CD4-positive, CD25-positive, alpha-beta regulatory T cell (primary cell): ENCODE measurements at regions not wholly inside any gene's neighbourhood (a gene's known extent, or its start where the extent isn't known, plus 50 kb on each side); places are given as distances from the start of the nearest gene placed in this dataset.

Experiments
- ATAC-seq, 2 donors: fragments of 150-1000 bp; cut with Tn5 transposase; one replicate each; pipeline ENCODE4 v1.10.0; 2021; ENCODE audit warnings: low read depth in 2 of 2, moderate number of reproducible peaks in 2 of 2, moderate library complexity in 1 of 2
- DNase-seq, 3 donors: peaks; one replicate each; pipeline versions ENCODE4 v3.0.0 to v3.0.0-alpha.2; 2012 to 2022; ENCODE audit warnings: mixed read lengths in 1 of 3
- H3K27ac ChIP-seq: one replicate; pipeline ENCODE4 v1.7.0; 2013; ENCODE audit warnings: mild to moderate bottlenecking, low read length; ENCODE audit not compliant: insufficient read depth, poor library complexity, severe bottlenecking
- H3K27me3 ChIP-seq: one replicate; pipeline ENCODE4 v1.7.0; 2013; ENCODE audit warnings: low read length; ENCODE audit not compliant: control insufficient read depth, insufficient read depth
- H3K36me3 ChIP-seq: one replicate; pipeline ENCODE4 v1.7.0; 2013; ENCODE audit warnings: mild to moderate bottlenecking, low read length, moderate library complexity; ENCODE audit not compliant: control insufficient read depth, insufficient read depth
- H3K4me1 ChIP-seq: 2 replicates; pipeline ENCODE4 v1.7.0; 2013; ENCODE audit warnings: mild to moderate bottlenecking, low read length; ENCODE audit not compliant: insufficient read depth, control insufficient read depth, poor library complexity, severe bottlenecking
- H3K4me3 ChIP-seq: one replicate; pipeline ENCODE4 v1.7.0; 2013; ENCODE audit warnings: low read depth, mild to moderate bottlenecking, low read length, moderate library complexity
- H3K9me3 ChIP-seq, 2 experiments: 1 replicate in 1 of 2; 2 replicates in 1 of 2; pipeline ENCODE4 v1.7.0; 2013; ENCODE audit warnings: low read length in 2 of 2, mild to moderate bottlenecking in 1 of 2, moderate library complexity in 1 of 2; ENCODE audit not compliant: control insufficient read depth in 2 of 2
- H3K27ac Mint-ChIP-seq, 3 donors: one replicate each; pipeline ENCODE4 v1.8.0; 2020 to 2022; ENCODE audit warnings: mild to moderate bottlenecking in 3 of 3, mixed read lengths in 3 of 3, moderate library complexity in 2 of 3
- H3K27me3 Mint-ChIP-seq: one replicate; pipeline ENCODE4 v1.8.0; 2022; ENCODE audit warnings: mild to moderate bottlenecking, mixed read lengths
- H3K36me3 Mint-ChIP-seq: one replicate; pipeline ENCODE4 v1.8.0; 2020; ENCODE audit warnings: mixed read lengths
- H3K4me1 Mint-ChIP-seq, 4 donors: one replicate each; pipeline ENCODE4 v1.8.0; 2020 to 2022; ENCODE audit warnings: mixed read lengths in 4 of 4, mild to moderate bottlenecking in 1 of 4
- H3K4me3 Mint-ChIP-seq, 4 donors: one replicate each; pipeline ENCODE4 v1.8.0; 2020 to 2022; ENCODE audit warnings: mild to moderate bottlenecking in 4 of 4, mixed read lengths in 4 of 4, moderate library complexity in 3 of 4
- H3K9me3 Mint-ChIP-seq, 7 donors: one replicate each; pipeline ENCODE4 v1.8.0; 2020 to 2022; ENCODE audit warnings: mixed read lengths in 7 of 7, mild to moderate bottlenecking in 3 of 7, moderate library complexity in 2 of 7

DNA sequence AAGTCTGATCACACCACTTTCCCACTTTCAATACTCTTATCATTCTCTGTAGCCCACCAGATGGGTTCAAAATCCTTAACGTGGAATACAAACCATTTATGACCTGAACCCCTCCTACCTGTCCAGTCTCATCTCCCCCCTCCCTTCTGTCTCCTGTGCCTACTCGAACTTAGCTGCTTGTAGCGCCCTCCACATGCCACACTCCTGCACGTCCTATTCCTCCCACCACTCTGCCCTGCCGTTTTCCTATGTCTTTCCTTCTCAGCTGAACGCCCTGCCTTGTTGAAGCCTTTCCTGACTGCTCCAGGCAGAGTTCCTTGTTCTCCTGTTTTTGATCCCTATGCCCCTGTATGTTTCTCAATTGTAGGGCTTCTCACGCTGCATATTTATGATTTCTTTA lies 390.1 kb downstream of the HRH4 start:
- H3K27me3 ChIP-seq = no peaks in the 10 kb centered on the region
- H3K27ac ChIP-seq = no peak overlapping the region
- no peaks in the 10 kb centered on the region for H3K4me1 ChIP-seq
- DNase-seq = no peak
- Mint-ChIP-seq H3K27me3 (peaks cover 7% of the 10 kb centered on the region), H3K27ac (no peak overlapping the region), H3K4me1 (no peaks in the 10 kb centered on the region), H3K36me3 (no peaks in the 10 kb centered on the region), H3K4me3 (no peak overlapping the region), H3K9me3 (peaks cover 0 to 5% (median 1%) of the 10 kb centered on the region in 7 donors)
- no peak overlapping the region for H3K4me3 ChIP-seq
- H3K36me3 ChIP-seq = no peaks in the 10 kb centered on the region
- no peak for ATAC-seq
- H3K9me3 ChIP-seq = no peaks in the 10 kb centered on the region

DNA sequence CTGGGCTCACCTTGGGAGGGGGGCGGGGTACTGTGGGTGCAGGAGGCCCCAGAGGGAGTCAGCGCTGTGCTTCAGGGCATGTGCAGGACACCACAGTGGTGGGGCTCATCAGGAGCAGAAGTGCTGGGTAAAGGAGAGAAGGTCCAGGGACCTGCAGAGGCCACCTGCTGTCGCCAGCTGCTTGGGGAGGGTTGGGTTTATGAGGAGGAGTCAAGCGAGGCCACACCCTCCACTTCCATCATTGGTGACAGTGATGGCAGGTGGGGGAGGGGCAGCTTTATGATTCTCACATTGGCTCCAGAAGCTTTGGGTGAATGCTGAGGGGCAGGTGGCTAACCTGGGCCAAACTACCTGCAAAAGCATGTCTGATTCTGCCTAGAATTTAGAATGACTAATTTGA lies 392.6 kb downstream of the HRH4 start:
- no peak overlapping the region for H3K4me3 Mint-ChIP-seq
- peaks cover 7% of the 10 kb centered on the region for H3K27me3 Mint-ChIP-seq
- no peaks in the 10 kb centered on the region for H3K4me1 Mint-ChIP-seq
- no peaks in the 10 kb centered on the region for H3K36me3 ChIP-seq
- H3K27ac Mint-ChIP-seq = no peak overlapping the region
- no peaks in the 10 kb centered on the region for H3K4me1 ChIP-seq
- no peak overlapping the region for H3K4me3 ChIP-seq
- ATAC-seq (no peak), DNase-seq (no peak)
- H3K9me3 Mint-ChIP-seq = peaks cover 0 to 5% (median 0%) of the 10 kb centered on the region in 7 donors
- H3K27ac ChIP-seq = no peak overlapping the region
- no peaks in the 10 kb centered on the region for H3K9me3 ChIP-seq
- no peaks in the 10 kb centered on the region for H3K27me3 ChIP-seq
- H3K36me3 Mint-ChIP-seq = no peaks in the 10 kb centered on the region

DNA sequence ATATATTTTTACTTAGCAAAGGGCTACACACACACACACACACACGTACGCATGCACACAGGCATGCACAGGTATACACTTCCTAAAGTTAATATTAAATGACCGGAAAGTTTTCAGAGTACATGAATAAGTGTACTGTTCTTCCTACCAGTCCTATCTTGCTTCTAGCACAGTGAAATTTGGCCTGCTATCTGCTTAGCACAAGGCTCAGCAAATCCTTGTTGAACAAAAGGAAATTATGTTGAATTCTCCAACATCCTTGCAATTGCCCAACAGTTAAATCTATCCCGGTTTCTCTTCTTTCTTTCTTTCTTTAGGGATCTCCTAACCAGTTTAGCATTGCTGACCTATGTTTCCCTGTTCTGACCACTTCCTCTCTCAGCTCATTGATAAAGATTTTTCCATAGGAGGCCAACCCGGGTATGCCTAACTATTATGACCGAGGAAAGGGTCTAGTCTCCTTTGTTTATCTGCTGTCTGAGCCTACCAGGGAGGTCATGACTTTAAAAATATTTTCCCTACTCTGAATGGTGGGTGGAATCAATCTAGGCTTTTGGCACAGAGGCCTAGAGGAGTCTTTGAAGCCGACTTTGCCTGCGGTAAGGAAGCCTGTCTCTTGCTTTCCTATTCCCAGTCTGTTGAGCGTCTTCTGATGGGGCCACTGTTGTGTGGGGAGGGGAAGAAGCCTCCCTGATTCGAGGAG lies 400.7 kb downstream of the HRH4 start:
- Mint-ChIP-seq H3K4me1 (peaks cover 0 to 6% (median 0%) of the 10 kb centered on the region in 4 donors), H3K36me3 (no peaks in the 10 kb centered on the region), H3K27me3 (no peaks in the 10 kb centered on the region), H3K4me3 (no peak overlapping the region), H3K27ac (no peak overlapping the region), H3K9me3 (peaks cover 0 to 2% (median 0%) of the 10 kb centered on the region in 7 donors)
- Histone ChIP-seq H3K27ac (no peak overlapping the region), H3K27me3 (no peaks in the 10 kb centered on the region), H3K4me3 (no peak overlapping the region), H3K4me1 (no peaks in the 10 kb centered on the region), H3K9me3 (no peaks in the 10 kb centered on the region), H3K36me3 (no peaks in the 10 kb centered on the region)
- DNase-seq = no peak
- no peak for ATAC-seq

DNA sequence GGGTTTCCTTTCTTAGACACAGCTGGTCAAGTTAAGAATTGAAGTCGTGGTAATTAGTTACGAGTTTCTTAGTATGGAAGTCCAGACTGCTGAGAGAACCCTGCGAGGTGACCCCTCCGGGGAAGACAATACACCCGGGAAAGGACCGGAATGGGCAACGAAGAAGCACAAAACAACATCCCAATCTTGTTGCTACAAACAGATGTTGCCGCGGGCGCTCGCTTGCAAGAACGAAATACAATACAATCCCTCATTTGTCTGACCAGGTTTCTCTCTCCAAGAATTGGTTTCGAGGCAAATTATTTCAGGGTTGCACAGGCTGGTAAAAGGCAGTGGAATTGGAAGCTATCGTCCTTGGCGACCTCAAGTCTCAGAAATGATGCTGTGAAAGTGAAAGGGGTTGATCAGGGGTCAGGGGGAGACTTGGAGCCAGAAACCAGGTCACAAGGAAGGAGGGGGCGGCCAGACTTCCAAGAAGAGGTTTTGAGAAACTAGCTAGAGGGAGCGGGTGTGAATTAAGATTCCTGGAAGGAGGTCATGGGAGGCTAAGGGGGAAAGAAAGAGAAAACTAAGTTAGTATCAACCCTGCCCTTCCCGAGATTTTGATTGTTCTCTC lies 401.9 kb downstream of the HRH4 start:
- H3K4me3 Mint-ChIP-seq = no peak overlapping the region
- H3K9me3 Mint-ChIP-seq = peaks cover 0 to 2% (median 0%) of the 10 kb centered on the region in 7 donors
- no peaks in the 10 kb centered on the region for H3K27me3 Mint-ChIP-seq
- no peaks in the 10 kb centered on the region for H3K27me3 ChIP-seq
- H3K36me3 Mint-ChIP-seq = no peaks in the 10 kb centered on the region
- ATAC-seq = no peak
- no peak overlapping the region for H3K27ac Mint-ChIP-seq
- H3K36me3 ChIP-seq = no peaks in the 10 kb centered on the region
- H3K4me1 Mint-ChIP-seq = peaks cover 0 to 6% (median 0%) of the 10 kb centered on the region in 4 donors
- no peak for DNase-seq
- no peaks in the 10 kb centered on the region for H3K4me1 ChIP-seq
- no peaks in the 10 kb centered on the region for H3K9me3 ChIP-seq
- no peak overlapping the region for H3K4me3 ChIP-seq
- no peak overlapping the region for H3K27ac ChIP-seq

DNA sequence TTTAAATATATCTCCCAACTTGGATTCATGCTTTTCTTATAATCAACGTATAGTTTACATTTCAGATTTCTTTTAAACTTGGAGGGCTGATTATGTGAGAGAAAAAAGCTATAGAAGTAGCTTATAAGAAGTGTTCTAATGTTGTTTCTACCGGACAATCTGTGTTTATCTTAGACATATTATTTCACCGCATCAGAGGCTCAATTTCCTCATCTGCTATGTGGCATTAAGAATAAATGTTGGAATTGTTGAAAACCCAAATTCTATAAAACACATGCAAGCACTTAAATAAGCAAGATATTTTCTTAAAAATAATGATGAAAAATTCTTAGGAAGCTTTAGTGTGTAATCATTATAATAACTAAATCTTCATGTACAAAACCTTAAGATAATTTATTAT lies 407.9 kb downstream of the HRH4 start:
- Mint-ChIP-seq H3K27me3 (no peaks in the 10 kb centered on the region), H3K36me3 (no peaks in the 10 kb centered on the region), H3K4me3 (no peak overlapping the region), H3K4me1 (peaks cover 0 to 6% (median 0%) of the 10 kb centered on the region in 4 donors), H3K27ac (no peak overlapping the region), H3K9me3 (peaks cover 0 to 4% (median 0%) of the 10 kb centered on the region in 7 donors)
- H3K36me3 ChIP-seq = no peaks in the 10 kb centered on the region
- no peaks in the 10 kb centered on the region for H3K27me3 ChIP-seq
- H3K27ac ChIP-seq = no peak overlapping the region
- no peaks in the 10 kb centered on the region for H3K4me1 ChIP-seq
- H3K4me3 ChIP-seq = no peak overlapping the region
- no peak for DNase-seq
- no peaks in the 10 kb centered on the region for H3K9me3 ChIP-seq
- ATAC-seq = no peak

DNA sequence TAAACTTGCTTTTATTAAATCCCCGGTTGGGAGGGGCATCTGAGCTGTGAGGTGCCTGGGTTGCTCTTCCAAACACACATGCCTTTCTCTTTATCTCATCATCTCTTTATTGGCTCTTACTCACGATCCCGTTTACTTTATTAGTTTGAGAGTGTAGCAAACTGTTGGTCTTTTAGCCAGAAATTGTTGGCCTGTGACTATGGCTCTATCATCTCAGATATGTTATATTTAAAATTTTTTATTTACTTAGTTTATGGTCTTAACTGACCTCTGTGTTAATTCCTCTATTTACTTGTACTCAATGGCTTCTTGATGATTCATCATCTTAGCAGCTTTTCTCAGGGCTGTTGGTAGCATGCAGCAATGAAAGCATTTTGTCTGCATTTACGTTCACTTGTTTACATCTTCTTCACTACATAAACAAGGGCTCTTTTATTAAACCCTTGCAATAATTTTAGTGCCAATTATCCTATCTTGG lies 408.4 kb downstream of the HRH4 start:
- Histone ChIP-seq H3K36me3 (no peaks in the 10 kb centered on the region), H3K4me1 (no peaks in the 10 kb centered on the region), H3K27me3 (no peaks in the 10 kb centered on the region), H3K4me3 (no peak overlapping the region), H3K27ac (no peak overlapping the region), H3K9me3 (no peaks in the 10 kb centered on the region)
- H3K9me3 Mint-ChIP-seq = peaks cover 0 to 4% (median 0%) of the 10 kb centered on the region in 7 donors
- DNase-seq (no peak), ATAC-seq (no peak)
- peaks cover 0 to 6% (median 0%) of the 10 kb centered on the region in 4 donors for H3K4me1 Mint-ChIP-seq
- H3K27ac Mint-ChIP-seq = no peak overlapping the region
- H3K36me3 Mint-ChIP-seq = no peaks in the 10 kb centered on the region
- no peak overlapping the region for H3K4me3 Mint-ChIP-seq
- no peaks in the 10 kb centered on the region for H3K27me3 Mint-ChIP-seq

DNA sequence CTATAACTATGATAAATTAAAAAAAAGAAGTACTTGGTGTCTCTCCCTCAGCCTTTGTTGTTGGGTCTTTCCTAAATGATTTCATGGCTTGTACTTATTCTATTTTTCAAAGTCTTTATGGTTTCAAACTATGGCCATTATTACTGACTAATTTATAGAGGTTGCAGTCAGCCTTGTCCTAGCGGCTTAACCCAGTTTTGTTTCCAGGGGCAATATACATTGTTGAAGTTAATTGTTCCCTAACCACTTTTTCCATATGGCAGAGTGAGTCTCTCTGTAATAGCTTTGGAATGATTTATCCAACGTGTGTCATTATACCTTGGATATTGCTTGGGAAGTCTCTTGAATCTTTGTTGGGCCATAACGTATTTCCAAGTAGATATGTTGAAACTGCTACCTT lies 408.8 kb downstream of the HRH4 start:
- H3K4me1 Mint-ChIP-seq = peaks cover 0 to 6% (median 0%) of the 10 kb centered on the region in 4 donors
- H3K36me3 Mint-ChIP-seq = no peaks in the 10 kb centered on the region
- H3K27ac ChIP-seq = no peak overlapping the region
- no peaks in the 10 kb centered on the region for H3K36me3 ChIP-seq
- H3K27me3 Mint-ChIP-seq = no peaks in the 10 kb centered on the region
- H3K4me3 ChIP-seq = no peak overlapping the region
- no peaks in the 10 kb centered on the region for H3K4me1 ChIP-seq
- H3K27ac Mint-ChIP-seq = no peak overlapping the region
- H3K9me3 Mint-ChIP-seq = peaks cover 0 to 4% (median 0%) of the 10 kb centered on the region in 7 donors
- ATAC-seq = no peak
- no peak overlapping the region for H3K4me3 Mint-ChIP-seq
- no peaks in the 10 kb centered on the region for H3K27me3 ChIP-seq
- DNase-seq = no peak
- H3K9me3 ChIP-seq = no peaks in the 10 kb centered on the region

DNA sequence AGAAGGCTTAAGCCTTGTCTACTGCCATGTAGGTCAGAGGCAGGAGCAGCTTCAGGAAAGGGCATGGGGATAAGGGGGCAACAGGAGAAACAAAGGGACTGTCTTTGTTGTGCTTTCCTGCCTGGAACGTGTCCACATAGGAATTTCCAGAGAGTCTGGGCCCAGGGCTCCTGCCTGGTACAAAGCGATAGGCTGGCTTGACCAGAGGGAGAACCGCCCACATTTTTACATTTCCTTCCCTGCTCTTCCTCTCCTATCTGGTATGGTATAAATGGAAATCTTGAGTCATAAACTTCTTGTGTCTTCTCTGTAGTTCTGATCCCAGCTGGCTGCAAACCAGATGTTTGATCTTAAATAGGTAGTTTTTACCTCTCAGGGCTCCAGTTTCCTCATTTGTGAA lies 414.8 kb downstream of the HRH4 start:
- ATAC-seq = no peak
- Histone ChIP-seq H3K27ac (no peak overlapping the region), H3K4me1 (no peaks in the 10 kb centered on the region), H3K9me3 (no peaks in the 10 kb centered on the region), H3K27me3 (no peaks in the 10 kb centered on the region), H3K36me3 (no peaks in the 10 kb centered on the region), H3K4me3 (no peak overlapping the region)
- no peak overlapping the region for H3K4me3 Mint-ChIP-seq
- peaks cover 0 to 9% (median 1%) of the 10 kb centered on the region in 7 donors for H3K9me3 Mint-ChIP-seq
- DNase-seq = no peak
- H3K36me3 Mint-ChIP-seq = no peaks in the 10 kb centered on the region
- H3K27me3 Mint-ChIP-seq = no peaks in the 10 kb centered on the region
- no peaks in the 10 kb centered on the region for H3K4me1 Mint-ChIP-seq
- no peak overlapping the region for H3K27ac Mint-ChIP-seq
